Endothelial cell of umbilical vein (primary cell): ENCODE measurements at regions not wholly inside any gene's neighbourhood (a gene's known extent, or its start where the extent isn't known, plus 50 kb on each side); places are given as distances from the start of the nearest gene placed in this dataset.
"Not testable (repeated sequence)": the region's sequence is repeated elsewhere in the genome, so short reads cannot be mapped to it uniquely, and the experiment has no call there.

Experiments used
- BruUV-seq: library from RNA; stranded (reverse); fragments of 400-500 nt; replicated peaks from 2 replicates; lab custom pipeline; 2021; lab: Mats Ljungman, UMichigan
- CTCF ChIA-PET: fragments of 300-600, 350-600 bp; sonication (Branson Sonifier 250); formaldehyde crosslinking; loops from one replicate; lab custom pipeline; 2021; ENCODE audit warnings: antibody characterized with exemption, inconsistent platforms; lab: Charles Lee
- POLR2A ChIA-PET: fragments of 300-600, 350-600 bp; sonication (Branson Sonifier 250); formaldehyde crosslinking; loops from one replicate; lab custom pipeline; 2021; ENCODE audit warnings: antibody characterized with exemption, inconsistent platforms; lab: Charles Lee
- DNase-seq: peaks from one replicate; pipeline ENCODE4 v3.0.0-alpha.2; 2011; ENCODE audit warnings: low read depth, low spot score
- FAIRE-seq: peaks from 2 replicates; lab custom pipeline; 2011; peaks lifted over from hg19 to GRCh38; lab: Jason Lieb, UNC
- H2AFZ ChIP-seq: 2 replicates; pipeline ENCODE4 v1.6.0; 2012; ENCODE audit warnings: low read depth, low read length, control low read depth, inconsistent platforms
- H3K27ac ChIP-seq: 2 replicates; pipeline ENCODE4 v1.5.1; 2011; ENCODE audit warnings: low read depth, mild to moderate bottlenecking, control low read depth, low read length, moderate library complexity; ENCODE audit not compliant: insufficient read depth
- H3K27me3 ChIP-seq, 2 experiments: 2 replicates each; pipeline versions ENCODE4 v1.6.0 to v1.6.1; 2011; ENCODE audit warnings: low read length in 2 of 2, mixed read lengths in 1 of 2; ENCODE audit not compliant: control insufficient read depth in 2 of 2, insufficient read depth in 2 of 2
- H3K36me3 ChIP-seq, 2 experiments: 2 replicates in 1 of 2; 3 replicates in 1 of 2; pipeline ENCODE4 v1.5.1; 2011; ENCODE audit warnings: low read length in 2 of 2, mild to moderate bottlenecking in 1 of 2, moderate library complexity in 1 of 2; ENCODE audit not compliant: control insufficient read depth in 2 of 2, insufficient read depth in 2 of 2; ENCODE audit errors: extremely low read depth in 1 of 2
- H3K4me1 ChIP-seq: 3 replicates; pipeline ENCODE4 v1.5.1; 2011; ENCODE audit warnings: mild to moderate bottlenecking, low read length; ENCODE audit not compliant: control insufficient read depth, insufficient read depth; ENCODE audit errors: extremely low read depth
- H3K4me2 ChIP-seq: 2 replicates; pipeline ENCODE4 v1.6.1; 2011; ENCODE audit warnings: low read length, control low read depth, mixed read lengths; ENCODE audit not compliant: insufficient read depth
- H3K4me3 ChIP-seq, 3 experiments: fragments of 200-600 bp in 1 of 3; sonication (generic), shearing (Covaris generic) in 1 of 3; replicated peaks in 1 of 3; 2 replicates each; pipeline ENCODE4 v1.5.1; 2011 to 2016; ENCODE audit warnings: control low read depth in 3 of 3, low read length in 3 of 3, mild to moderate bottlenecking in 2 of 3, inconsistent platforms in 1 of 3, low read depth in 1 of 3, moderate library complexity in 1 of 3; ENCODE audit not compliant: insufficient read depth in 1 of 3
- H3K79me2 ChIP-seq: 2 replicates; pipeline ENCODE4 v1.6.0; 2012; ENCODE audit warnings: low read length, inconsistent platforms; ENCODE audit not compliant: control insufficient read depth, insufficient read depth
- H3K9ac ChIP-seq: replicated peaks from 2 replicates; pipeline ENCODE3; 2011; ENCODE audit warnings: low read length, control low read depth; ENCODE audit not compliant: insufficient read depth; ENCODE audit errors: extremely low read depth
- H3K9me1 ChIP-seq: replicated peaks from 3 replicates; pipeline ENCODE4 v1.6.0; 2011; ENCODE audit warnings: mild to moderate bottlenecking, low read length; ENCODE audit not compliant: control insufficient read depth, insufficient read depth; ENCODE audit errors: extremely low read depth
- H3K9me3 ChIP-seq: replicated peaks from 2 replicates; pipeline ENCODE4 v1.5.1; 2012; ENCODE audit warnings: low read length, inconsistent platforms; ENCODE audit not compliant: control insufficient read depth, insufficient read depth
- H4K20me1 ChIP-seq: replicated peaks from 2 replicates; pipeline ENCODE3; 2011; ENCODE audit warnings: mild to moderate bottlenecking, low read length; ENCODE audit not compliant: control insufficient read depth, insufficient read depth; ENCODE audit errors: extremely low read depth
- CTCF ChIP-seq, 2 donors: IDR thresholded peaks; 1 replicate in 1 of 2; 2 replicates in 1 of 2; pipeline ENCODE4 v1.5.1; 2011; ENCODE audit warnings: low read length in 2 of 2, mild to moderate bottlenecking in 2 of 2, moderate library complexity in 2 of 2, control low read depth in 1 of 2, inconsistent platforms in 1 of 2, low read depth in 1 of 2; ENCODE audit not compliant: insufficient read depth in 1 of 2; ENCODE audit errors: extremely low read depth in 1 of 2
- EZH2 ChIP-seq: IDR thresholded peaks from 2 replicates; pipeline ENCODE4 v1.6.1; 2012; ENCODE audit warnings: borderline replicate concordance, low read depth, mild to moderate bottlenecking, moderate library complexity, low read length, inconsistent platforms; ENCODE audit not compliant: severe bottlenecking
- FOS ChIP-seq: IDR thresholded peaks from 2 replicates; pipeline ENCODE4 v1.6.1; 2011; ENCODE audit warnings: mild to moderate bottlenecking, low read length, moderate library complexity, borderline replicate concordance; ENCODE audit not compliant: insufficient read depth
- GATA2 ChIP-seq: IDR thresholded peaks from 2 replicates; pipeline ENCODE4 v1.7.0; 2011; ENCODE audit warnings: low read depth, mild to moderate bottlenecking, moderate library complexity, mixed read lengths, low read length; ENCODE audit not compliant: insufficient read length, insufficient read depth
- JUN ChIP-seq: IDR thresholded peaks from 2 replicates; pipeline ENCODE4 v1.6.1; 2011; ENCODE audit warnings: borderline replicate concordance, low read depth; ENCODE audit not compliant: insufficient read length, insufficient read depth
- MAX ChIP-seq: IDR thresholded peaks from 2 replicates; pipeline ENCODE4 v1.6.1; 2011; ENCODE audit not compliant: insufficient read depth, insufficient read length
- MYC ChIP-seq: IDR thresholded peaks from one replicate; pipeline ENCODE4 v1.6.1; 2011; ENCODE audit warnings: mild to moderate bottlenecking, low read depth, low read length
- POLR2A ChIP-seq: IDR thresholded peaks from 2 replicates; pipeline ENCODE4 v1.6.1; 2012; ENCODE audit warnings: low read depth, mild to moderate bottlenecking, control low read depth, low read length
- POLR2AphosphoS5 ChIP-seq: IDR thresholded peaks from 2 replicates; pipeline ENCODE4 v1.6.1; 2012; ENCODE audit warnings: low read depth, mild to moderate bottlenecking, control low read depth, low read length, moderate library complexity; ENCODE audit not compliant: insufficient read depth
- dilution Hi-C: fragments of 300-500 bp; cut with MboI; formaldehyde crosslinking; loops from one replicate; pipeline ENCODE4 v1.15.0; 2019; ENCODE audit warnings: low sequenced_read_pairs; ENCODE audit not compliant: extremely low pct_ligation_motif_present
- intact Hi-C: fragments of 100-400 bp; cut with micrococcal nuclease; formaldehyde crosslinking; loops from one replicate; pipeline ENCODE4 v1.10.0; 2022

GRCh38 chr7:91435381-91436059 is 171.3 kb downstream of the FZD1 start:
- dilution Hi-C loops (no loop called here), intact Hi-C loops (no loop called here)
- POLR2A ChIA-PET: no interaction called here
- no peaks in the 10 kb centered on the region for H3K4me1 ChIP-seq
- H3K79me2 ChIP-seq: no peaks in the 10 kb centered on the region
- H3K36me3 ChIP-seq: no peaks in the 10 kb centered on the region
- FAIRE-seq (no peak), DNase-seq (no peak)
- no peaks in the 10 kb centered on the region for H3K9me3 ChIP-seq
- CTCF ChIA-PET: no interaction called here
- no TSS peak for BruUV-seq
- no peak overlapping the region for H3K4me2 ChIP-seq
- H3K27me3 ChIP-seq: peaks cover 0 to 2% of the 10 kb centered on the region in 2 experiments
- no peak overlapping the region for H3K9ac ChIP-seq
- no peak for TF ChIP-seq POLR2AphosphoS5
- TF ChIP-seq GATA2: no peak
- no peak for TF ChIP-seq MYC
- no peak for TF ChIP-seq JUN
- no peaks in the 10 kb centered on the region for H4K20me1 ChIP-seq
- no peaks in the 10 kb centered on the region for H3K9me1 ChIP-seq
- no peak overlapping the region for H3K27ac ChIP-seq
- H3K4me3 ChIP-seq: no peak overlapping the region
- H2AFZ ChIP-seq: no peak overlapping the region

- H3K4me2 ChIP-seq: no peak overlapping the region
- H3K4me3 ChIP-seq: no peak overlapping the region
- no TSS peak for BruUV-seq
- no peaks in the 10 kb centered on the region for H3K9me1 ChIP-seq
- H4K20me1 ChIP-seq: no peaks in the 10 kb centered on the region
- intact Hi-C loops (no loop called here), dilution Hi-C loops (no loop called here)
- ChIA-PET CTCF (no interaction called here), POLR2A (no interaction called here)
- no peak overlapping the region for H3K27ac ChIP-seq
- DNase-seq (no peak), FAIRE-seq (no peak)
- H3K9me3 ChIP-seq: no peaks in the 10 kb centered on the region
- H3K4me1 ChIP-seq: no peaks in the 10 kb centered on the region
- H3K79me2 ChIP-seq: no peaks in the 10 kb centered on the region
- no peak overlapping the region for H3K9ac ChIP-seq
- H3K36me3 ChIP-seq: no peaks in the 10 kb centered on the region
- H3K27me3 ChIP-seq: peaks cover 0 to 2% of the 10 kb centered on the region in 2 experiments
- no peak overlapping the region for H2AFZ ChIP-seq
- TF ChIP-seq CTCF (IDR thresholded peaks at IDR 0.05; ENCODE audit: extremely low read depth in 1 of 2, insufficient read depth in 1 of 2, low read depth in 1 of 2, low read length in 2 of 2) (no peak), POLR2A (no peak), FOS (no peak), MAX (no peak), EZH2 (no peak), GATA2 (no peak), MYC (no peak), JUN (no peak), POLR2AphosphoS5 (no peak)
Observed at GRCh38 chr7:91436655-91437054, 172.4 kb downstream of the FZD1 start.

- DNase-seq, H3K36me3 ChIP-seq, H3K9me3 ChIP-seq, H3K79me2 ChIP-seq, H3K9me1 ChIP-seq, intact Hi-C loops, FAIRE-seq, H3K4me3 ChIP-seq, H3K27ac ChIP-seq, dilution Hi-C loops, H4K20me1 ChIP-seq, H3K4me2 ChIP-seq, POLR2A ChIA-PET, BruUV-seq, H3K27me3 ChIP-seq, CTCF ChIA-PET, H3K9ac ChIP-seq, H3K4me1 ChIP-seq, H2AFZ ChIP-seq: not testable (repeated sequence)
Observed at GRCh38 chr7:91440198-91440597, 176.0 kb downstream of the FZD1 start.
